ENCODE measurements at regions not wholly inside any gene's neighbourhood (a gene's known extent, or its start where the extent isn't known, plus 50 kb on each side); places are given as distances from the start of the nearest gene placed in this dataset.
A peak's percentile ranks its signal among the peaks of the same experiment; 100 is the strongest.

DNA sequence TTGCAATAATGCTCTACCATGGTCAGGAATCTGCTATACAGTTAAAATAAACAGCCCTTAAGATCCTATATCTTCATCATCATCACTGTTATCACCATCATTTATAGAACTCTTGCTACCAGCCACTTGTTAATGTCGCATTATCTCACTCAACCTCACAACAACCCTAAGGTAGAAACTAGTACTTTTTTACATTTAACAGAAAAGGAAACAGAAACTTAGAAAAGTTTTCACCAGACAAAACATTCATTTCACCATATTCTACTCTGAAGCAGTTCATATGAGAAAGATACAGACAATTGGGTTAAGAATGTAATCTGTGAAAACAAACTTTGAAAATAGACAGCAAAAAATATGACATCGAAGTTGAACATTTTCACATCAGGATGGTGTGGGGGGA is 262.6 kb downstream of the ATG4C start:
- DNase-seq, result no peak

DNA sequence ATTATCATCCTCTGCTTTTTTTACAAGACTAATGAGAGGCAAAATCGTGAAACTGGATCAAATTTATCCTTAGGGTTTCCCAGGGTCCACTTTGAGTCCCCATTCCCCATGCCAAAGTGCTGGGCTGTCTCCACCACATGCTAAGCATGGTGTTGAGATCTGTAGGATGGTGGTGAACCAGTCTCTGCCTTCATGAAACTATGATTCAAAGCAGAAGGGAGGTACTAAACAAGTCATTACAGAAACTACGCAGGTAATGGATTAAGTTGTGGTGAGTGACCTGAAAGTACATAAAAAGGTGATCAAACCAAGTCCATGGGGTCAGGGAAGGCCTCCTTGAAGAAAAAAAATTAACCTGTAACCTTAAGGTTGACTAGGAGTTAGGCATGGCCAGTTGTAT is 265.2 kb downstream of the ATG4C start:
- DNase-seq, result no peak

GRCh38 chr1:63051356-63051755 is 267.4 kb downstream of the ATG4C start:
- DNase-seq, result no peak

DNA sequence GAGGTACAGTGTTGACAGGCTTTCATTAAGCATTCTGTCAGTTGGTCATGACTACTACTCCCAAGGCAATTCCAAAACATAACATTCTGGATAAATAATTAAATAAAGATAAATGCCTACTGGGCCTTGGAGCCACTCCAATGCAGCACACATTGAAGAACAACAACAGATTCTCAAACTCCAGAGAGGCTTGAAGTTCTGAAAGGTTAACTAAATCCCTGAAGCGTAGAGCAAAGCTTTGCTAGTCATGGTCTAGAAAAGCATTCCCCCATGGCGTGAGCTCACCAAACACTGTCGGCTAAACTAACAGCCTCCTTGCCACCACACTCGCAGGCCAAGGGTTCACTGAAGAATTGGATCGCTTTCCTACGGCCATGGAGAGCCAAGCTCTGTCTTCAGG is 268.0 kb downstream of the ATG4C start:
- no peak for DNase-seq

GRCh38 chr1:63054184-63054583 is 268.2 kb upstream of the FOXD3 start:
- no peak for DNase-seq

GRCh38 chr1:63063367-63063766 is 259.0 kb upstream of the FOXD3 start:
- no peak for DNase-seq

GRCh38 chr1:63064135-63064534 is 258.2 kb upstream of the FOXD3 start:
- DNase-seq, result no peak

DNA sequence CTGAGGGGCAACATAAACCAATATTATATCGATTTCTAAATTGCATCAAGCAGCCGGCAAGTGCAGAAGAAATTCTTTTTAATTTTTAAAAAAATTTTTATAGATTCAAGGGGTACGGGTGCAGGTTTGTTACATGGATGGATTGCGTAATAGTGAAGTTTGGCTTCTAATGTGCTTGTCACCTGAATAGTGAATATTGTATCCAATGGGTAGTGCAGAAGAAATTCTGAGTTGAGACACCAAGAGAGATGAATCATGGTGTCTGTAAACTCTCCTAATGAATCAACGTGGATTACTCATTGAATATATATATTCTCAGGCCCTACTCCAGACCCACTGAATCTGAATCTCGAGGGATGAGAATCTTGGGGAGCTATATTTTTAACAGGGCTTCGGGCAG is 253.7 kb upstream of the FOXD3 start:
- DNase-seq, result no peak

GRCh38 chr1:63069214-63069613 is 253.2 kb upstream of the FOXD3 start:
- DNase-seq, result no peak

- DNase-seq, result peak; percentile 33 to 65
These were observed 248.8 kb upstream of the FOXD3 start for GRCh38 chr1:63073309-63074306.

GRCh38 chr1:63074321-63074720 is 248.0 kb upstream of the FOXD3 start:
- DNase-seq, result peak in 1 of 2 experiments; percentile 50

GRCh38 chr1:63082766-63083165 is 239.6 kb upstream of the FOXD3 start:
- DNase-seq, result no peak

- no peak for DNase-seq
These were observed 234.4 kb upstream of the FOXD3 start for GRCh38 chr1:63087966-63088365.

GRCh38 chr1:63099188-63099587 is 223.2 kb upstream of the FOXD3 start:
- DNase-seq, result no peak

DNA sequence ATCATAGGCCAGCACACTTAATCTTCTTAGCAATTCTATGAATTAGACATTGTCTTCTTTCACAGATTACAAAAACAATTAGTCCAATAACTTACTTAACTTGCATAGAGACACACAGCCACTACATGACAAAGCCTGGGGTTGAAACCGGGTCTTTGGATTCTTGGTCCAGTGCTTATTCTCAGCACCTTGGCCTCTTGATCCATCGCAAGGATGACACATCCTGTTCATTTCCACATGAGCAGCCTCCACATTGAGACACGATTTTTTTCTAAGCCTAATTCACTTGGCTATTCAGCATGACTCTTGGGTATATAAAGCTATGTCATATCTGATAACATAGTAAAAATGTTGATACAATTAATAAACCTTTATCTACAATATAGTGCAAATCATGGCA is 221.0 kb upstream of the FOXD3 start:
- no peak for DNase-seq

DNA sequence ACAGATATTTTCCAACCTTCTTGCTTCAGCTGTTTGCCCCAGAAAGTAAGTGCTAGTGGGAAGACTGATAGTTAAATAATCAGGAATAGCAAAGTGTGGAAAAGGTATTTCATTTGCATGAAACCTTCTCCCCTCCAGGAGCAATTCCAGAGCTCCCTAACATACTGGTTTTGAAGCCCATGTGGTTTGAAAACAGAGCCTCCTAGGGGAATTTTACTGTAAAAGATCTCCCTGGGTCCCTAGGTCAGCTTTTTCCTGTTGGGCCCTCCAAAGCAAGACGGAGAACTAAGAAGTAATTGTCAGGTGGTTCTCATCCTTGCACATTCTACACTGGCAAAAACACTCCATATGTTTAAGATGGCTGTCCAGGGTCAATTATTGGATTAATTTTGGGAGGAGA is 218.7 kb upstream of the FOXD3 start:
- no peak for DNase-seq

GRCh38 chr1:63107066-63107465 is 215.3 kb upstream of the FOXD3 start:
- no peak for DNase-seq

GRCh38 chr1:63108206-63108605 is 214.2 kb upstream of the FOXD3 start:
- DNase-seq, result no peak

- no peak for DNase-seq
These were observed 210.0 kb upstream of the FOXD3 start for GRCh38 chr1:63112155-63112900.

DNA sequence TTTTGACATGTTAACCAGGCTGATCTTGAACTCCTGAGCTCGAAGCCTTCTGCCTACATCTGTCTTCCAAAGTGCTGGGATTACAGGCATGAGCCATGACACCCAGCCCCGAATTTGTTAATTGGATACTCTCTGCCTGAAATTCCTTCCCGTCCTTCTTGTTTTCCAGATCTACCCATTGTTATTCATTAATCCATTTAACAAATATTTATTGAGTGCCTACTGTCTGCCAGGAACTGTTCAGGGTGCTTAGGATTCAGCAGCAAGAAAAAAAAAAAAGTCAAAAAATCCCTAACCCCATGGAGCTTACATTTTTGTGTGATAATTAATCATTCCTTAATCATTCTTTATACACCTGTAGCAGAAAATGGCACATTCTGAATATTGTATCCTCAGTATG is 206.8 kb upstream of the FOXD3 start:
- DNase-seq, result no peak

DNA sequence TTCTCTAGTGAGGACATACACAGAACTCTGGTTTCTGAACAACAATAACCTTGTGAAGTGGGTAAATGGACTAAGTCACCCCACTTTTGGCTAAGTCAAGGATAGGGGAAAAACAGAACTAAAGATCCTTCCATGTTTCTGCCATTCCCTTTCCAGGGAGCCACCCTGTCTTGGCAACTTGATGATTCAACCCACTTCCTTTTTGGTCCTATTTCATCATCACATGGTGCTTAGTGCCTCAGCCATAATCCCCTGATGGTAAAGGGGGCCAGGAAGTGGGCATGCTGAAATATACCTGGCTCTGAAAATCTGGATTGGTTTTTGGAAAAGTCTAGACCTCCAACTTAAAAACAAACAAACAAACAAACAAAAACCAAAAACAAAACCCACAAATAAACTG is 206.4 kb upstream of the FOXD3 start:
- DNase-seq, result no peak

GRCh38 chr1:63119575-63120155 is 202.7 kb upstream of the FOXD3 start:
- no peak for DNase-seq

DNA sequence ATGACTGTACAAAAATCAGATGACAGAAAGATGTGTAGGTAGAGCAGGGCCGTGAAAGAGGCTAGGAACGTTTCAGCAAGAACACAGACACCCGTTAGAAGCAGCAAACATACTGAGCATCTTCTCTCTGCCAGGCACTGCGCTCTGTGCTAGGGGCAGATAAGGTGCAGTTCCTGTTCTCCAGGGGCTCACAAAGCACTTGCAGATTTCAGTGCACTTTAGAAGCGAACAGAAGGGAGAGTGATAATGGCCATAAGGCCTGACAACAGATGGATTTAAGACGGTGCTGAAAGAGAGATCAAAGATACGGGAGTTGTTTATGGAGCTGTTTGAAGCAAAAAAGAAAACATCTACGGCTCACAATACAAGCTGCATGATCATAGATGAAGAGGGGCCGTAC is 200.3 kb upstream of the FOXD3 start:
- DNase-seq, result no peak
